ENCODE measurements at regions not wholly inside any gene's neighbourhood (a gene's known extent, or its start where the extent isn't known, plus 50 kb on each side); places are given as distances from the start of the nearest gene placed in this dataset.

DNA sequence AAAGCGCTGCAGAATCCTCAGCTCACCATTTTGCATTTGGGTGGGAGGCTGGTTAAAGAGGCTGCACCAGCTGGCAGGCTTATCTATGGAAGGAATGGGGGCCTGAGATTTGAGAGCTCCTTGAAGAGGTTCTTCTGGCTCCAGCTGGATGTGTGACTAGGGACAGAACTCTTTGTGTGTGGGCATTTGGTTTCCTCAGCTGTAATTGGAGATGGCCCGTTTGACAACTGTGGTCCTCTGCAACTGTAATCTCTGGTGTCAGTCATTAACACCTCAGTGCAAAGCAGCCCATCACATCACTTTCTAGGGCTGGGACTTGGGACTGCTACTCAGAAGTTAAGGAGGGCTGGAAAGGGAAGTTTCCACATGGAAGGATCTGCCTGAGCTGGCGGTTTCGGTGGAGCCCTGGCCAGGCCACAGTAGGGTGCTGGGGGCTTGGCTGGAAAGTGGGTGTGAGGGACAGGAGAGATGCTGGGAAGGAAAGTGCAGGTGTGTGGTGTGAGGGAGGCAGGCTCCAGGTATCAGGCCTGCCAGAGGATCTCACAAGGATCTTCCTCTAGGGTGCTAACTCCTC lies 193.8 kb downstream of the GADD45G start:
- H3K9me2 ChIP-seq (replicated peaks; ENCODE audit: insufficient read depth, low read length) = no peaks in the 10 kb centered on the region
- TF ChIP-seq, protein P1, sequence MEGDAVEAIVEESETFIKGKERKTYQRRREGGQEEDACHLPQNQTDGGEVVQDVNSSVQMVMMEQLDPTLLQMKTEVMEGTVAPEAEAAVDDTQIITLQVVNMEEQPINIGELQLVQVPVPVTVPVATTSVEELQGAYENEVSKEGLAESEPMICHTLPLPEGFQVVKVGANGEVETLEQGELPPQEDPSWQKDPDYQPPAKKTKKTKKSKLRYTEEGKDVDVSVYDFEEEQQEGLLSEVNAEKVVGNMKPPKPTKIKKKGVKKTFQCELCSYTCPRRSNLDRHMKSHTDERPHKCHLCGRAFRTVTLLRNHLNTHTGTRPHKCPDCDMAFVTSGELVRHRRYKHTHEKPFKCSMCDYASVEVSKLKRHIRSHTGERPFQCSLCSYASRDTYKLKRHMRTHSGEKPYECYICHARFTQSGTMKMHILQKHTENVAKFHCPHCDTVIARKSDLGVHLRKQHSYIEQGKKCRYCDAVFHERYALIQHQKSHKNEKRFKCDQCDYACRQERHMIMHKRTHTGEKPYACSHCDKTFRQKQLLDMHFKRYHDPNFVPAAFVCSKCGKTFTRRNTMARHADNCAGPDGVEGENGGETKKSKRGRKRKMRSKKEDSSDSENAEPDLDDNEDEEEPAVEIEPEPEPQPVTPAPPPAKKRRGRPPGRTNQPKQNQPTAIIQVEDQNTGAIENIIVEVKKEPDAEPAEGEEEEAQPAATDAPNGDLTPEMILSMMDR (IDR thresholded peaks at IDR 0.05; ENCODE audit: insufficient read depth, low read length, poor library complexity, severe bottlenecking) = no peak
- TF ChIP-seq EZH2phosphoT487 (conservative IDR thresholded peaks at IDR 0.05; ENCODE audit: low read length) = no peak
- no peak overlapping the region for H3K4me2 ChIP-seq (ENCODE audit: low read depth, low read length, poor library complexity, severe bottlenecking)
- H2AFZ ChIP-seq (ENCODE audit: low read depth, low read length, severe bottlenecking) = no peak overlapping the region
- H3K36me3 ChIP-seq (ENCODE audit: low read length) = no peaks in the 10 kb centered on the region
- H4K20me1 ChIP-seq (ENCODE audit: low read depth, low read length) = no peaks in the 10 kb centered on the region
- no peaks in the 10 kb centered on the region for H3K27me3 ChIP-seq (ENCODE audit: low read length)
- H3K9me3 ChIP-seq (ENCODE audit: insufficient read depth, low read length) = no peaks in the 10 kb centered on the region
- H3F3A ChIP-seq (ENCODE audit: insufficient read depth) = no peaks in the 10 kb centered on the region
- no peak overlapping the region for H3K9ac ChIP-seq (ENCODE audit: low read length)
- no peaks in the 10 kb centered on the region for H3K79me2 ChIP-seq (ENCODE audit: insufficient read depth, low read length)
- no peak overlapping the region for H3K27ac ChIP-seq (ENCODE audit: low read depth, low read length)
- H3K4me3 ChIP-seq (ENCODE audit: insufficient read depth, low read length, poor library complexity, severe bottlenecking) = no peak overlapping the region

DNA sequence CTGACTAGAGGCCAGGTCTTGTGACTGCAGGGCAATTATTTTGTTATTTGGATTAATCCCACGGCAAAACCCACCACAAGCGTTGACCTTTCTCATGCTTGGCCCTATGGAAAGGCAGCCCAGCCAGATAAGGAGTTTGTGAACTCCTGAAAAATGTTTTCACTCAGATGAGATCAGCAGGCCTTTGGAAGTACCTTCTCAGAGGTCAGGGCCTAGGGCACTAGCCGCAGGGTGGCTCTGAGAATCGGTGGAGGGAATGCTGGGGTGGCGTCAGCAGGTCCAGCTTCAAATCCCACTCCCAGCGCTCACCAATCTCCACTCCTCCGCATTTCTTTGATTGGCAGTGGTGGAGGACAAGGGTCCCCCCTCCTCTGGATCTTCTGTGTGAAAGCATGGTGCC lies 194.4 kb downstream of the GADD45G start:
- Histone ChIP-seq H4K20me1 (ENCODE audit: low read depth, low read length) (no peaks in the 10 kb centered on the region), H3F3A (ENCODE audit: insufficient read depth) (no peaks in the 10 kb centered on the region), H3K27ac (ENCODE audit: low read depth, low read length) (no peak overlapping the region), H2AFZ (ENCODE audit: low read depth, low read length, severe bottlenecking) (no peak overlapping the region), H3K27me3 (ENCODE audit: low read length) (no peaks in the 10 kb centered on the region), H3K36me3 (ENCODE audit: low read length) (no peaks in the 10 kb centered on the region), H3K4me3 (ENCODE audit: insufficient read depth, low read length, poor library complexity, severe bottlenecking) (no peak overlapping the region), H3K79me2 (ENCODE audit: insufficient read depth, low read length) (no peaks in the 10 kb centered on the region), H3K4me2 (ENCODE audit: low read depth, low read length, poor library complexity, severe bottlenecking) (no peak overlapping the region), H3K9ac (ENCODE audit: low read length) (no peak overlapping the region), H3K9me2 (replicated peaks; ENCODE audit: insufficient read depth, low read length) (no peaks in the 10 kb centered on the region), H3K9me3 (ENCODE audit: insufficient read depth, low read length) (no peaks in the 10 kb centered on the region)
- TF ChIP-seq EZH2phosphoT487 (conservative IDR thresholded peaks at IDR 0.05; ENCODE audit: low read length) = no peak
- TF ChIP-seq, protein P1 (IDR thresholded peaks at IDR 0.05; ENCODE audit: insufficient read depth, low read length, poor library complexity, severe bottlenecking) = no peak

DNA sequence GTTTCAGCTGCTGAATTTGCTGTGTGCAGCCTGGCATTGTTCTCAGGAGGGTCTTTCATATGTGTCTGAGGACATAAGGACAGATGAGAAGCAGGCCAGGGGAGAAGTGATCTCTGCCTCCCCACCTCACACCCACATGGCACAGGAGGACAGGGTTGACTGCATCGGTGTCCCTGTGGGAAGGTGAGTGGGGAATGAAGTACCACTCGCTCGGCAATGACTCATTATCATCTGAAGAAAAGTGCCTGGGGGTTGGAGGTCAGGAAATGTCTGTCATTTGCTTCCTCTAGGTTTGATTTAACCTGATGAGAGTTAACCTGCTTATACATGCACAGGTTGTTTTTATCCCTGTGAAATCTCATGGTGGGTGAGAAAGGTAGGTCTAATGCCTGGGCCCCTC lies 195.0 kb downstream of the GADD45G start:
- Histone ChIP-seq H3K9ac (ENCODE audit: low read length) (no peak overlapping the region), H3K4me2 (ENCODE audit: low read depth, low read length, poor library complexity, severe bottlenecking) (no peak overlapping the region), H3K79me2 (ENCODE audit: insufficient read depth, low read length) (no peaks in the 10 kb centered on the region), H3K9me2 (replicated peaks; ENCODE audit: insufficient read depth, low read length) (no peaks in the 10 kb centered on the region), H3K36me3 (ENCODE audit: low read length) (no peaks in the 10 kb centered on the region), H3K27me3 (ENCODE audit: low read length) (no peaks in the 10 kb centered on the region), H2AFZ (ENCODE audit: low read depth, low read length, severe bottlenecking) (no peak overlapping the region), H3K4me3 (ENCODE audit: insufficient read depth, low read length, poor library complexity, severe bottlenecking) (no peak overlapping the region), H3F3A (ENCODE audit: insufficient read depth) (no peaks in the 10 kb centered on the region), H4K20me1 (ENCODE audit: low read depth, low read length) (no peaks in the 10 kb centered on the region), H3K27ac (ENCODE audit: low read depth, low read length) (no peak overlapping the region), H3K9me3 (ENCODE audit: insufficient read depth, low read length) (no peaks in the 10 kb centered on the region)
- TF ChIP-seq, protein P1 (IDR thresholded peaks at IDR 0.05; ENCODE audit: insufficient read depth, low read length, poor library complexity, severe bottlenecking) = no peak
- no peak for TF ChIP-seq EZH2phosphoT487 (conservative IDR thresholded peaks at IDR 0.05; ENCODE audit: low read length)

Measured in SU-DHL-6 (cell line).